H9 (cell line): ENCODE measurements at regions not wholly inside any gene's neighbourhood (a gene's known extent, or its start where the extent isn't known, plus 50 kb on each side); places are given as distances from the start of the nearest gene placed in this dataset.

Experiments
- DNase-seq: peaks from one replicate; pipeline ENCODE4 v3.0.0-alpha.2; 2017
- H2AFZ ChIP-seq: one replicate; pipeline ENCODE4 v1.6.1; 2013; ENCODE audit warnings: mild to moderate bottlenecking, low read length, control low read depth, moderate library complexity
- H2AK5ac ChIP-seq: 2 replicates; pipeline ENCODE4 v1.6.1; 2013; ENCODE audit warnings: low read length, control low read depth, mixed read lengths; ENCODE audit not compliant: insufficient read length
- H2BK120ac ChIP-seq: one replicate; pipeline ENCODE4 v1.6.1; 2013; ENCODE audit warnings: low read depth, mild to moderate bottlenecking, low read length, control low read depth, inconsistent platforms; ENCODE audit not compliant: poor library complexity, severe bottlenecking
- H2BK12ac ChIP-seq: 2 replicates; pipeline ENCODE4 v1.6.1; 2013; ENCODE audit warnings: low read length, control low read depth, mixed read lengths, low read depth; ENCODE audit not compliant: insufficient read length
- H2BK15ac ChIP-seq: 2 replicates; pipeline ENCODE4 v1.6.1; 2013; ENCODE audit warnings: low read depth, low read length, control low read depth
- H2BK20ac ChIP-seq: one replicate; pipeline ENCODE4 v1.6.1; 2013; ENCODE audit warnings: low read depth, mild to moderate bottlenecking, low read length, control low read depth, inconsistent platforms; ENCODE audit not compliant: poor library complexity, severe bottlenecking
- H2BK5ac ChIP-seq: 2 replicates; pipeline ENCODE4 v1.6.1; 2013; ENCODE audit warnings: low read length, control low read depth, mixed read lengths; ENCODE audit not compliant: insufficient read length
- H3K14ac ChIP-seq: 2 replicates; pipeline ENCODE4 v1.6.1; 2013; ENCODE audit warnings: low read length, control low read depth; ENCODE audit not compliant: insufficient read depth
- H3K18ac ChIP-seq: 2 replicates; pipeline ENCODE4 v1.6.1; 2013; ENCODE audit warnings: low read depth, mild to moderate bottlenecking, mixed read lengths, low read length, control low read depth; ENCODE audit not compliant: insufficient read length
- H3K23ac ChIP-seq: 2 replicates; pipeline ENCODE4 v1.6.1; 2013; ENCODE audit warnings: low read length, control low read depth, mixed read lengths, low read depth; ENCODE audit not compliant: insufficient read length
- H3K23me2 ChIP-seq: 2 replicates; pipeline ENCODE4 v1.6.1; 2013; ENCODE audit warnings: low read depth, mild to moderate bottlenecking, mixed read lengths, low read length, control low read depth; ENCODE audit not compliant: insufficient read length, poor library complexity, severe bottlenecking
- H3K27ac ChIP-seq: 2 replicates; pipeline ENCODE4 v1.5.1; 2013; ENCODE audit warnings: low read length, control low read depth, mixed read lengths, low read depth; ENCODE audit not compliant: insufficient read length
- H3K27me3 ChIP-seq: 2 replicates; pipeline ENCODE4 v1.6.1; 2013; ENCODE audit warnings: low read length, control low read depth, inconsistent platforms; ENCODE audit not compliant: insufficient read depth
- H3K4ac ChIP-seq: 2 replicates; pipeline ENCODE4 v1.6.1; 2013; ENCODE audit warnings: low read depth, mild to moderate bottlenecking, control low read depth, inconsistent platforms, low read length, moderate library complexity
- H3K4me1 ChIP-seq: 2 replicates; pipeline ENCODE4 v1.6.1; 2013; ENCODE audit warnings: low read length, control low read depth, inconsistent platforms; ENCODE audit not compliant: insufficient read depth
- H3K4me2 ChIP-seq: 2 replicates; pipeline ENCODE4 v1.6.1; 2013; ENCODE audit warnings: low read length, control low read depth, mixed read lengths; ENCODE audit not compliant: insufficient read length, insufficient read depth
- H3K56ac ChIP-seq: 2 replicates; pipeline ENCODE4 v1.6.1; 2013; ENCODE audit warnings: low read depth, mild to moderate bottlenecking, mixed read lengths, low read length, control low read depth; ENCODE audit not compliant: insufficient read length
- H3K79me1 ChIP-seq: 2 replicates; pipeline ENCODE4 v1.6.1; 2013; ENCODE audit warnings: low read depth, mild to moderate bottlenecking, moderate library complexity, low read length, control low read depth, inconsistent platforms; ENCODE audit not compliant: insufficient read depth, poor library complexity, severe bottlenecking
- H3K79me2 ChIP-seq: 2 replicates; pipeline ENCODE4 v1.6.1; 2013; ENCODE audit warnings: low read length, control low read depth, inconsistent platforms; ENCODE audit not compliant: insufficient read depth
- H3K9ac ChIP-seq: 2 replicates; pipeline ENCODE4 v1.6.1; 2013; ENCODE audit warnings: low read length, control low read depth, mixed read lengths; ENCODE audit not compliant: insufficient read length; ENCODE audit errors: extremely low read depth
- H3K9me3 ChIP-seq: one replicate; pipeline ENCODE4 v1.6.1; 2013; ENCODE audit warnings: low read depth, low read length, inconsistent platforms; ENCODE audit not compliant: control insufficient read depth
- H3T11ph ChIP-seq: one replicate; pipeline ENCODE4 v1.6.1; 2013; ENCODE audit warnings: mild to moderate bottlenecking, low read length, control low read depth, inconsistent platforms
- H4K20me1 ChIP-seq: one replicate; pipeline ENCODE4 v1.6.1; 2013; ENCODE audit not compliant: control insufficient read depth, insufficient read length, insufficient read depth
- H4K5ac ChIP-seq: 2 replicates; pipeline ENCODE4 v1.6.1; 2013; ENCODE audit warnings: low read depth, mild to moderate bottlenecking, mixed read lengths, low read length, control low read depth; ENCODE audit not compliant: insufficient read length
- H4K8ac ChIP-seq: replicated peaks from 2 replicates; pipeline ENCODE4 v1.6.1; 2013; ENCODE audit warnings: low read length, control low read depth, mixed read lengths, low read depth; ENCODE audit not compliant: insufficient read length
- H4K91ac ChIP-seq: 2 replicates; pipeline ENCODE4 v1.6.1; 2013; ENCODE audit warnings: low read depth, mild to moderate bottlenecking, moderate library complexity, mixed read lengths, low read length, control low read depth; ENCODE audit not compliant: insufficient read length
- H3K27ac Mint-ChIP-seq, 3 experiments: 2 replicates in 2 of 3; 3 replicates in 1 of 3; pipeline ENCODE4 v1.8.0; 2020 to 2021; ENCODE audit warnings: mixed read lengths in 3 of 3, mild to moderate bottlenecking in 1 of 3, moderate library complexity in 1 of 3
- H3K27me3 Mint-ChIP-seq: 2 replicates; pipeline ENCODE4 v1.8.0; 2021; ENCODE audit warnings: low read depth, mild to moderate bottlenecking, moderate library complexity, mixed read lengths
- H3K36me3 Mint-ChIP-seq, 3 experiments: 2 replicates in 2 of 3; 3 replicates in 1 of 3; pipeline ENCODE4 v1.8.0; 2020 to 2021; ENCODE audit warnings: low read depth in 3 of 3, mixed read lengths in 3 of 3; ENCODE audit not compliant: insufficient read depth in 1 of 3
- H3K4me1 Mint-ChIP-seq, 2 experiments: 2 replicates each; pipeline ENCODE4 v1.8.0; 2020; ENCODE audit warnings: mixed read lengths in 2 of 2
- H3K4me3 Mint-ChIP-seq, 2 experiments: 2 replicates in 1 of 2; 3 replicates in 1 of 2; pipeline ENCODE4 v1.8.0; 2020 to 2021; ENCODE audit warnings: mild to moderate bottlenecking in 2 of 2, mixed read lengths in 2 of 2, moderate library complexity in 1 of 2
- H3K9me3 Mint-ChIP-seq, 2 experiments: 2 replicates in 1 of 2; 3 replicates in 1 of 2; pipeline ENCODE4 v1.8.0; 2020; ENCODE audit warnings: mild to moderate bottlenecking in 2 of 2, mixed read lengths in 2 of 2, moderate library complexity in 1 of 2
- CTCF ChIP-seq: fragments of 200-600 bp; sonication (generic); conservative IDR thresholded peaks from 3 replicates; pipeline ENCODE4 v1.8.0; 2021; ENCODE audit warnings: antibody characterized with exemption, mild to moderate bottlenecking
- WGBS: extraction: QIAGEN DNeasy Blood & Tissue Kit; methylation state at CpG from one replicate; pipeline ENCODE4 v1.1.7; 2013; ENCODE audit warnings: missing lambda C conversion rate, low lambda C conversion rate, mixed read lengths; ENCODE audit not compliant: insufficient read length; ENCODE audit errors: extremely low coverage; 5-methylcytosine and 5-hydroxymethylcytosine counted together

GRCh38 chr7:68929781-68930261 is 668.5 kb upstream of the AUTS2 start:
- no peak overlapping the region for H3K56ac ChIP-seq
- H3K23ac ChIP-seq: no peak overlapping the region
- H3T11ph ChIP-seq: no peak overlapping the region
- H3K79me1 ChIP-seq: no peaks in the 10 kb centered on the region
- H3K27me3 ChIP-seq: no peaks in the 10 kb centered on the region
- no peak overlapping the region for H4K5ac ChIP-seq
- no peaks in the 10 kb centered on the region for H3K4me1 ChIP-seq
- H2BK20ac ChIP-seq: no peak overlapping the region
- H3K18ac ChIP-seq: no peak overlapping the region
- H3K27ac ChIP-seq: no peak overlapping the region
- H3K27me3 Mint-ChIP-seq: peaks cover 6% of the 10 kb centered on the region
- H3K14ac ChIP-seq: no peak overlapping the region
- H2BK12ac ChIP-seq: no peak overlapping the region
- H3K27ac Mint-ChIP-seq: no peak overlapping the region
- no peak overlapping the region for H3K4me3 Mint-ChIP-seq
- H4K20me1 ChIP-seq: no peaks in the 10 kb centered on the region
- H4K91ac ChIP-seq: no peak overlapping the region
- no peak overlapping the region for H2BK120ac ChIP-seq
- H2AFZ ChIP-seq: no peak overlapping the region
- no peak overlapping the region for H3K9ac ChIP-seq
- no peak for TF ChIP-seq CTCF
- peaks cover 0 to 8% (median 0%) of the 10 kb centered on the region in 3 experiments; a peak in 1 of 7 replicates for H3K36me3 Mint-ChIP-seq
- H2AK5ac ChIP-seq: no peak overlapping the region
- H3K4me1 Mint-ChIP-seq: peaks cover 4% of the 10 kb centered on the region in 2 experiments
- H3K23me2 ChIP-seq: no peaks in the 10 kb centered on the region
- no peak overlapping the region for H4K8ac ChIP-seq
- H3K79me2 ChIP-seq: no peaks in the 10 kb centered on the region
- no peak overlapping the region for H3K4me2 ChIP-seq
- no CpG with 5 or more reads among the region's 6 CpGs for WGBS
- DNase-seq: no peak
- H3K9me3 ChIP-seq: no peaks in the 10 kb centered on the region
- H3K4ac ChIP-seq: no peak overlapping the region
- H2BK5ac ChIP-seq: no peak overlapping the region
- peaks cover 3 to 7% of the 10 kb centered on the region in 2 experiments; a peak in 4 of 5 replicates for H3K9me3 Mint-ChIP-seq
- H2BK15ac ChIP-seq: no peak overlapping the region
